ENCODE measurements at regions not wholly inside any gene's neighbourhood (a gene's known extent, or its start where the extent isn't known, plus 50 kb on each side); places are given as distances from the start of the nearest gene placed in this dataset.

- TF ChIP-seq CTCF (IDR thresholded peaks at IDR 0.05 in 4 of 5, conservative IDR thresholded peaks at IDR 0.05 in 1 of 5) (no peak), POLR2A (IDR thresholded peaks at IDR 0.05) (no peak)
Observed at GRCh38 chr2:195531754-195532153, 125.3 kb upstream of the SLC39A10 start.
